Daoy (cell line): ENCODE measurements at regions not wholly inside any gene's neighbourhood (a gene's known extent, or its start where the extent isn't known, plus 50 kb on each side); places are given as distances from the start of the nearest gene placed in this dataset.
"Not testable (repeated sequence)": the region's sequence is repeated elsewhere in the genome, so short reads cannot be mapped to it uniquely, and the experiment has no call there.

Experiments
- DNase-seq: peaks from one replicate; pipeline ENCODE4 v3.0.0-alpha.2; 2015; ENCODE audit warnings: low read depth

DNA sequence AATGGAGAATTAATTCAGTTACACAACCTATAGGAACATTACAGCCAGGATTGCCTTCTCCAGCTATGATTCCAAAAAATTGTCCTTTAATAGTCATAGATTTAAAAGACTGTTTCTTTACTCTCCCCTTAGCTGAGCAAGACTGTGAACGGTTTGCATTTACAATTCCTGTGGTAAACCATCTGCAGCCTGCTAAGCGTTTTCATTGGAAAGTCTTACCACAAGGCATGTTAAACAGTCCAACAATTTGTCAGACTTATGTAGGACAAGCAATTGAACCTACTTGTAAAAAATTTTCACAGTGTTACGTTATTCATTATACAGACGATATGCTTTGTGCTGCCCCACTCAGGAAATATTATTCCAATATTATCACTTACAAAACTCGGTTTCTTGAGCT lies 140.6 kb upstream of the ZNF91 start:
- not testable (repeated sequence) for DNase-seq

DNA sequence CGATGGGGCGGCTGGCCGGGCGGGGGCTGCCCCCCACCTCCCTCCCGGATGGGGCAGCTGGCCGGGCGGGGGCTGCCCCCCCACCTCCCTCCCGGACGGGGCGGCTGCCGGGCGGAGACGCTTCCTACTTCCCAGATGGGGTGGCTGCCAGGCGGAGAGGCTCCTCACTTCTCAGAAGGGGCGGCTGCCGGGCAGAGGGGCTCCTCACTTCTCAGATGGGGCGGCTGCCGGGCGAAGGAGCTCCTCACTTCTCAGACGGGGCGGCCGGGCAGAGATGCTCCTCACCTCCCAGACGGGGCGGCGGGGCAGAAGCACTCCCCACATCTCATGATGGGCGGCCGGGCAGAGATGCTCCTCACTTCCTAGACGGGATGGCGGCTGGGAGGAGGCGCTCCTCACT lies 138.2 kb upstream of the ZNF91 start:
- DNase-seq: not testable (repeated sequence)

DNA sequence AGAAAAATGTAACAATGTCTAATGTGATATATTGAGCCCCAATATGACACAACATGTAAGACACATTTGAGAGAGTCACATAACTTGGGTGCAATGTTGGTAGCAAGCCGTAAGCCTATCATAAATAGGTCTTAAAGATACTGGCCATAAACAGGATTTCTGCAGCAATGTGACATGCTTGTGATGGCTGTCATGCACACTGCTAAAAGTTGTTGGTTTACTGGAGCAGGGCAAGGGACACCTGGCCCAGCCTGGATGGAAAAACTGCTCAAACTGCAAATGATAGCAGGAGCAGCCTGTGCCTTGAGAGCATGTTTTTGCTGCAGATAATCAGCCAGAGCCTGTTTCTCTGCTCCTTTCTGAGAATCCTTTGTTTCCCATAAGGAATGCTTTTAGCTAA lies 136.7 kb upstream of the ZNF91 start:
- DNase-seq: no peak

DNA sequence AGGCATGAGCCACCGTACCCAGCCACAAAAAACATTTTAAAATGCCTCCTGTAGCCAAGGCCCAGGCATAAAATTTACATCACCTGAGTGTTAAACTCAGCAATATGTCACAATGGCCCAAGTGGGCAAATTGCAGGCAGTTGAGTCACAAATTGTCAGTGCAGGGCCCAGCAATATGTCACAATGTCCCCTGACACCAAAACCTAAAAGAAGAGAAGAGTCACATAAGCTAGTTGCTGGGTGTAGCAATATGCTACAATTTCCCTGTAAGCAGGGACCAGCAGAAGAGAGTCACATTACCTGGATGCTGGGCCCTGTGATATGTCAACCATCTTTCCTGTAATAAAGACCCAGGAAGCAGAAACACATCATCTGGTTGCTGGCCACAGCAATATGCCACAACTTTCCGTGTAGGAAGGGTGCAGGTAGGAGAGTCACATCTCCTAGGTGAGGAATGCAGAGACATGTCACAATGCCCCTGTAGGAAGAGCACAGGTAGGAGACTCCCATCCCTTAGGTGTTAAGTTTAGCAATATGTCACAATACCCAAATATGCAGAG lies 136.0 kb upstream of the ZNF91 start:
- no peak for DNase-seq

DNA sequence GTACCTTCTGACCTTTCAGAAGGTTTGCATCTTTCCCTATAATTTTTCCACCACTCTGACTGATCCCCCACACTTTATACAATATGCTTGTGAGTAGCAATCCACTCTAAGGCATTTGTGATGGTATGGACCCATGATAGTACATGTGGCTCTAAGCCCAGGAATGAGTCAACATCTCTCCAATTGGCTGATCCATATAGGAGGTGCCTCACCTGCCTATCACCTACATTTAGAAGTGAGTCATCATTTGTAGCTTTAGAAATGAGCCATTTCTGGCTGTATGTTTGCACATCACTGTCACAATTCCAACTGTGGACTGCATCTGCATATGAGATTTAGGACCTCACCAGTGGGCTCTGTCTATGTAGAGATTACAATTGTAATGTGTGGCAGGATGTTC lies 133.1 kb upstream of the ZNF91 start:
- DNase-seq: no peak

DNA sequence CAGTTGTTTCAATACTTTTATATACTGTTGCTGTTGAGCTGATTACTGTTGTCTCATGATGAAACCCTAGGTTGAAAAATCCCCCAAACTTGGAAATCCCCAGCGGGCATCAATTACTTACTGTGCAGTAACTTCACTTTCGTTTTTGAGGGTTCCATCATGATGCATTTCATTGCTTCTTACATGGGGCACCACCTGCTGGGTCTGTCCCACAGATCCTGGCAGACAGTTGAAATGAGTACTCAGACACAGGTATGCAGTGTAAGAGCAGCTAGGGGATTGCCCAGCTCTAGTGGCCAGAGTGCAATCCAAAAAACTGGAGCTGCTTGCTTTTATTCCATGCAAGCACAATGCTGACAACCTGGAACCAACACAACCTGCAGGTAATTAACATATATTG lies 132.5 kb upstream of the ZNF91 start:
- peak; percentile 5 for DNase-seq

DNA sequence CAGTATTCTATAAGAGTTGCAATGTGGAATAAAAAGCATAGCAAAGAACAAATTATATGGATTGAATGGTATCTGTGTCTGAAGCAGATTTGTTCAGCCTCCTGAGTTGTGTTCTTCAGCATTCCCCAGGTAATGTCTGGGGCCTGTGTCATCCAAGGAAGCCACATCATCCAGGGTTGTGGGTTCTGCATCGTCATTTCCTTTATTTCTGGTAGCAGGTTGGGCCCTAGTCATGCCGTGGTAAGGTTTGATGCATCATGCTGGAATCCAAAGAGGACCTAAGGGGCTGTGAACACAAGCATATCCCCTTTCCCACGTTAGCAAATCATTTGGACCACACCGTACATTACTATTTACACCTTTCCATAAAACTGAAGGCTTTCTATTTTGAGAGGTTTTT lies 131.0 kb upstream of the ZNF91 start:
- peak; percentile 12 for DNase-seq

DNA sequence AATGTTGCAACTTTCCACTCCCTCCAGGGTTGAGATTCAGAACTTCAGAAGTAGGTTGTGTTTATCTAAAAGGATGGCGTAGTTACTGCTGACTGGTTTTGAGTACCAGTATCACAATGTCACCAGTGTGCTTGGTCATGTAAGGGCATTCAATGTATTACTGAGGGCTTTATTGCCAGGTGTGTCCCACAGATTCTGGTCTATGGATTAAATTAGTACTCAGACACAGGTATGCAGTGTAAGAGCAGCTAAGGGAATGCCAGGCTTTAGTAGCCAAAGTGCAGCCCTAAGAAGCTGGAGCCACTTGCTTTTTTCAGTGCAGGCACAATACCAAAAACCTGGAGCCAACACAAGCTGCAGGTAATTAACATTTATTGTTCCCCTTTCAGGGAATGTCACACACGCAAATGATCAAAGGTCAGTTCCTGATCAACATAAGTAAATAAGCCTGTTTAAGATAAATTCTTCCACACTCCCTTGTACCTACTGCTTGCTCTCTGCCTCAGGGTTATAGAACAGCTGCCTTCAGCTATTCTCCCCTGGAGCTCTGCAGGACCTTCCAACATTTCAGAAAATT lies 130.1 kb upstream of the ZNF91 start:
- DNase-seq: no peak

DNA sequence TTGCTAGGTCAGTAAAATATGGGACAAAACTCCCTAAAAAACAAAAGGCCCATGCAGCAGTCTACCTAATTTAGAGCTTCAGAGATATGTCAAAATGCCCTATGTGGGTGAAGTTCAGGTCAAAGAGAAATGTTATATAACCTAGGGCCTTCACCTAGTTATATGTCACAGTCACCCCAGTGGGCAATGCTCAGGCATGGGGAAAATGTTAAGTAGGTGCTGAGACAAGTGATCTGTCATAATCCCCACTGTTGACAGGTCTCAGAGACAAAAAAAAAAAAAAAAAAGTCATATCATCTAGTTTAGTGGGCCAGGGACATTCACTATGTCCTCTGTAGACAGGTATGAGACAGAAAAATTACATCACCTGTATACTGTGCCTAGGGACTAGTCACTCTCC lies 128.6 kb upstream of the ZNF91 start:
- no peak for DNase-seq

DNA sequence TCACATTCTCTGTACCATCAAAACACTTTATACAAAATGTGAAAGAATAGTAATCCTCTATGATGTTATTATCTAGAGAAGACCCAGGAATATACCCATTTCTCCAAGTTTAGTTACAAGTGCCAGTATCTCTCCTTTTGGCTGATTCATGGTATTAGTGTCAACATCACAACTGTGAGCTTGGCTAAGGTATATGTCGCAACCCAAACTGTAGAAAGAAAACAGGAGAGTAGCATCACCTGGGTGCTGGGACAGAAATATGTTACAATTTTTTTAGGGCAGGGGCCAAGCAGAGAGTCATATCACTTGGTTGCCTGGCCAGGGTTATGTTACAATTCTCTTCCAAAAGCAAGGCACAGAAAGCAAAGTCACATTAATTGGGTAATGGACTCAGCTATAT lies 127.2 kb upstream of the ZNF91 start:
- no peak for DNase-seq

DNA sequence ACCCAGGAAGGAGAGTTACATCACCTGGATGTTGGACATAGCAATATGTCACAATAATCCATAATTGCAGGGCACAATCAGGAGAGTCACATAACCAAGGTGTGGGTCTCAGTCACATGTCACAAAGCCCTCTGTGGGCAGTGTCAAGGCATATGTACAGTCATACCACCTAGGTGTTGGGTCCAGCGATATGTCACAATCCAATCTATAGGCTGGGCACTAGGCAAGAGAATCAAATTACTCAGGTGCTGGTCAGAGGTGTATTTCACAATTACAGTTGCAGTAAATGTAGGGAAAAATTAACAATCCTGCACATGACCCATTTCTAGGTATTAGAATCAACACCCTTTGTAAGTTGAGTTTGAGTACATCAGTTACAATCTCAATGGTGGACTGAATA lies 126.2 kb upstream of the ZNF91 start:
- no peak for DNase-seq

DNA sequence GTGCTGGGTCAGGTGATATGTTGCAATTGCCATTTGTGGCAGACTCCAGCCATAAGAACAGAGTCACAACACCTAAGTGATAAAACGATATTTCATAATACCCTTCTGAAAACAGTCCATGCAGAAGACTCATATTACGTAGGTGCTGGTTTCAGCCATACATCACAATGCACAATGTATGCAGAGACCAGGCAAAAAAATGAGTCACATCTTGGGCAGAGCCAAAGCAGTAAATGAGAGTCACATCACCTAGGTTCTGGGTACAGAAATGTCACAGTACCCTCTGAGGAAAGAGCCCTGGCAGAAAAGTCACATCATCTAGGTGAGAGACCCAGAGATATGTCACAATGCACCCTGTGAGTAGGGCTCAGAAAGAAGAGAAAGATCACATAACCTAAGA lies 125.2 kb upstream of the ZNF91 start:
- DNase-seq: no peak

DNA sequence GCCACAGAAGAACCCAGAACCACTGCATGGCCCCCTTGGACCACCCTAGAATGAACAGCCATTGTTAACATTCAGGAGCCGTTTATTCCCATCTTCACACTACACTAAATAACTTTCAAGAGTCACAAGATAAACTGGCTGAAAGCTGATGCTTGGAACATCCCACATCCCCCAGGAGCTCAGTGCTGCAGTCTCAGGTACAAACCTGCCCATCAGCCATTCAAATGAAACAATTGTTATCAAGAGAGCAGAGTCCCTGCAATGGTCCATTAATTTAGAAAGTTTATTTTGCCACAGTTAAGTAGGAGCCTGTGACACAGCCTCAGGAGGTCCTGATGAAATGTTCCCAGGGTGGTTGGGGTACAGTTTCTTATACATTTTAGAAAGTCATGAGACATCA lies 123.8 kb upstream of the ZNF91 start:
- DNase-seq: no peak

DNA sequence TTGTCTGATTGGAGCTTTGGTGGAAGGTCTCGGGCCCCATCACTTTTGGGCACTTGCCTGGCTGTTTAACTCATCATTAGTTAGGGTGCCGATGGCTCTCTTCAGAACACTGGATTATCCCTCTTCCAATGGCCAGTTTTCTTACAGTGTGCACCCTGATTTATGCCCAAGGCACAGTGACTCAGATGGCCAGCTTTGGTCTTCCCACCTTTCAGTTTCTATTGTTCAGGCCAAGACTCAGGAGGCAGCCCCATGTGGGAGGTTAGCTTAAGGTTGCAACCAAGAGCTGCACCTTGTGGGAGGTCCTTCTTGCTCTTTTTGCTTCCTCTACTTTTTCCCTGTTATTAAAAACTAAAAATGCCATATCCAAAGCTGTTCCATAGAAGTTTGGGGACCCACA lies 121.0 kb upstream of the ZNF91 start:
- no peak for DNase-seq

DNA sequence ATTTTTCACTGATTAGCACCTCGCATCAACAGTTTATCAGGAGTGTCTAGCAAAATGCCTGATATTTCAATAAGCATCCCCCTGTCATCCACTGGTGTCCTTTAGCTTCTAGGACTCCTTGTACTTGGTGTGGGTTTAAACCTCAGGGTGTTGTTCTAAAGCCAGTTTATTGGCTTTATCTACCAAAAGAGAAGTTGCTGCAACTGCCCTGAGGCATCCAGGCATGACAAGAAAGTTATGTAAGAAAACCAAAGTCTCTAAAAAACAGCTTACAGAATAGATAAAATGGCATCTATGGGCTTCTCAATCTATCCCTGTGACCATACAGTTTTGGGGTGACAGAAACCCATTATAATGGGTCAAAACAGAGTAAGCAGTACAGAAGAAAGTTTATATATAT lies 120.3 kb upstream of the ZNF91 start:
- no peak for DNase-seq

DNA sequence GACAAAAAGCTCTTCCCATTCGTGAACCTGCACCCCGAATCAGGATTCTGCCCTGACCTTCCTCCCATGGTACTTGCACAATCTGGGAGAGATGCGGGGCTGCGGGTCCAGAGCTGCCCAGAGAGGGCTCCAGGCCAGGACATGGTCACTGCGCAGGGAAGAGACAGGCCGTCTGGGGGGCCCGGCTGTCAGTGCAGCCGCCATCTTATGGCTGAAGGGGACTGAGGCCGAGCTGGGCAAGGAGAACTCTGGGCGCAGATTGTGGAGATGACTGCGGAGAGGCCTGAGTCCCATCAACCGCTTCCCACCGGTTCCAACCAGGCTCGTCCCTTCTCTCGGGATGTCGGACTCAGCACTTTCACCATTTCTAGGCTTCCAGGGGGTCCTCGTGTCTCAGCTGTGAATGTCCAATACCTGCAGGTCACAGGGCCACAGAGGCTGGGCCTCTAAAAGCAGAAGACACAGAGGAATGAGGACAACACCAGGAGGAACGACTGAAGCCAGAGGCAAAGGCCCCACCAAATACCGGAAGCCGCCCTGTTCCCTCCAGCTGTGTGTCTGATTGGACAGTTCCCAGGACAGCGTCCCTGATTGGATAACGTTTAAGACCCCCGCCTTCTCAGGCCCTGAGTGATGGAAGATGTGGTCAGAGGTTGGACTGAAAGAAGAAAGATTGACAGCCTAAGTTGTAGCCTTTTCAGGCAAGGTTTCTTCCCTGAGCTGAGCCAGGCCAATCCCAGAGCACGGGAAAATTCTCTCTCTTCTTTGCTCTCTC lies 117.1 kb upstream of the ZNF91 start:
- peak; percentile 59 for DNase-seq

DNA sequence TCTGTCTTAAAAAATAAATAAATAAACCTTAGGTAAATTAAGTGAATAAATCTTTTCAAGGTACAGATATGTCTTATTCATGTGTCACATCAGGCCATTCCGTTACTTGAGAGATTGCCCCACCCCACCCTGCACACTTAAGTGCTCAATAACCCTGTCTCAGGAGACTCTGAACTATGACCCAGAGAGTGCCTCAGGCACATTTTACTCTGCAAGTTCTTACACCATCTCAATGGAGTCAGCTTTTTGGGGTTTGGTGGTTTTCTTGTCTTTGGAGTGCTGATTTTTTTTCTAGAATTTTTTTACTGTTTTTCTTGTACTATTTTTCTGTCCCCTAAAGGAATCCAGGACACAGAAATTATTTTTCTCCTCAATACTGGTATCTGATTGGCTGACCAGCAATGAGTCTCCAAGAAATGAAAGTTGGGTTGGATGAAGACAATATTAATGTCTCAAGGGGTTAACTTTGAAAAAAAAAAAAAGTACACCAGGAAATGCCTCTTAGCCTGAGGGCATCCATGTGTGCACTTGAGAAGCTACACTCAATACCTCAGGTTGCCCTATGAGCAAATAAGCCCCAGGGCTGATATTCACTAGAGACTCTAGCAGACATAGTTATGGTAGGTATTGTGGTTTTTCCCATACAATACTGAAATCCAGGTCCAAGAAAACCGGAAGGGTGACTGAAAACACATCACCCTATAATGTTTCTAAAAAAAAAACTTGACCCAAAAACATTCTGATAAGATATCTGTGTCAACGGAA lies 114.6 kb upstream of the ZNF91 start:
- DNase-seq: peak; percentile 19

DNA sequence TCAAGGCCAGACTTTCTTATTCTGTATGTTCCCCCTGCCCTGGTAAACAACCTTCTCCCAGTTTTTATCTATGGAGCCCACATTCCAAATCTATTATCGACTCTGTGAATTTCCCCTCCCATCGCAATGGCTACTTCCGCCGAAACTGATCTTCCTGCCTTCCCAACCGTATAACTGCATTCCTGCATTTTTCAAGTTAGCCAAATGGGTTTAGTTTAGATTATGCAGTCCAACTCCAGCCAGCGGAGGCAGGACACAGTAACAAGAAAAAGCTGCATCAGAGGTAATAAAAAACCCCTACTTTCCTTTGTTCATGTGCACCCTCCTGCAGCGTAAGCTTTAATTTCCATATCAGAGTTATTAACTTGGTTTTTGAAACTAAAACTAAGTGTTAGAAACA lies 112.2 kb upstream of the ZNF91 start:
- DNase-seq: no peak

DNA sequence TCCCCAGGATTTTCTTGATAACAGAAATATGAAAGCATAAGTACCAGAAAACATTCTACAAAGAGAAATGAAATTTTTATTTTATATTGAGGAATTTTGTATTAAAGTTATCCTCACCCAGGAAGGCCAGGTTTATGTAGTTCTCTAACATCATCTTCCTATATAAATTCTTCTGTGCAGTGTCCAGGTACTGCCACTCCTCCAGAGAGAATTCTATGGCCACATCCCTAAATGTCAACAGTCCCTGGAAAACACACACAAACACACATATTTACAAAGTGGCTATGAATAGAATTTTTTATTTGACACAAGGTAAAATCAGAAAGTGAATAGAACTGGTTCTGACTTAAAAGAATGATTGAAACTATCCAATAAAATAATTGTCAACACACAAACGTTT lies 110.5 kb upstream of the ZNF91 start:
- DNase-seq: no peak

DNA sequence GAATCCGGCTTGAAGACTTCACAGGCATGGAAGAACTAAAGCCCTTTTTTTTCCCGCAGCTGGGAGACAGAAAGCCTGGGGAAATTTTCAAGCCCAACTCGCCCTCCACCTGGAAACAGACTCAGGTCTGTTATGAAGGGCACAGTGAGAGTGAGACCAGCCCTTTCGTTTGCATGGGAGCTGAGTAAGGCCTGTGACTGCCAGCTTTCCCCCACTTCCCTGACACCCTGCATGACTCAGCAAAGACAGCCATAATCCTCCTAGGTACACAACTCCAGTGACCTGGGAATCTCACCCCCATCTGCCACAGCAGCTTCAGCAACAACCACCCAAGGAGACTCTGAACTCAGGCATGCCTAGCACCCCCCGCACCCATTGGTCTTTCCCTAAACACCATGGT lies 87.6 kb upstream of the ZNF91 start:
- DNase-seq: no peak

DNA sequence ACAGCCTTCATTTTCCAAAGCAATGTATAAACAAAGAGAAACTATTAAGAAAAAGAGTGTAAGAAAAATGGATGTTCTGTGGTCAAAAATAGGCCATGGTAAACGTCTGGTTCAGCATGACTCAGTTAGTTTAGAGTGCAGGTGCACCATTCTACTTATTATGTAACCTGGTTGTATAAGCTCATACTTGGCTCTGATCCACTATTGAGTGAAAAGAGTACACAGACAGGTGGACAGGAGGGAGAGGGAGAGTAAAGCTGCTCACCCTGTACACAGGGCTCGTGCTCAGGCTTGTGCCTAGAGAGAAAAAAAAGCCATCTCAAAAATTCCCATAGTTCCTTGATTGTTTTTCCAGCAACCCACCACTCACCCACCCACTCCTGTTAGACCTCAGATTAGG lies 85.8 kb upstream of the ZNF91 start:
- no peak for DNase-seq

DNA sequence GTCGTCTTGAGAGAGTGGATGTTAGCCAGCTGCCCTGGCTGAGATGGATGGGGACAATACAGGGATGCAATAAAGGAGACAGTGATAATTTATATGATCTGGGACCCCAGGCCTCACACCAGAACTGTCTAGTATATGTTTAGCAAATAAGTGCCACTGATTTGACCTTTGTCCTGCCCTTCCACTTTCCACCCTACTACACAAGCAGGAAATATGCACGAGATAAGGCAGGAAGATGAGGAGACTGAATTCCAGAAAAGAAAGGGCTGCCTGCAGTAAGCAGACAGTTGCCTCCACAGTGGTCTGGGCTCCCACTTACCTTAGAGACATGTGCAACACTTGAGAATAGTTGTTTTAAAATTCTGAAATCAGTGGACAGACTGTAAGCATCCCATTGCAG lies 80.2 kb upstream of the ZNF91 start:
- DNase-seq: no peak

DNA sequence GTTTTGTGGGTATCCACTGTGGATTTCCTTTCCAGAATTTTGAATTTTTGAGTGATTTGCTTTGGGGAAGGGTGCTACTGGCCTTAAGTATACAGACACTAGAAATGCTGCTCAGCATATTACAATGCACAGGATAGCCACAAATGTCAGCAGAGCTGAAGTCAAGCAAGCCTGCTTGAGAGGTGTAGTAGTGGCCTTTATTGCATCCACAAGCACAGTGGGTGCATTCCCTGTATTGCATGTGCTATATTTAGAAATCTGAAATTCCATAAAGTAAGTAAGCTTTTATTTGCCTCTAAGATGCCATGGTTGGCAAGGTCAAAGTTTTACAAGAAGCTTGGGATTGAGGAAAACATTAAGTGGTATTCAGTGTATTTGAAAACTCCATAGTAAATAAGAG lies 79.5 kb upstream of the ZNF91 start:
- no peak for DNase-seq
